ENCODE measurements at regions not wholly inside any gene's neighbourhood (a gene's known extent, or its start where the extent isn't known, plus 50 kb on each side); places are given as distances from the start of the nearest gene placed in this dataset.

DNA sequence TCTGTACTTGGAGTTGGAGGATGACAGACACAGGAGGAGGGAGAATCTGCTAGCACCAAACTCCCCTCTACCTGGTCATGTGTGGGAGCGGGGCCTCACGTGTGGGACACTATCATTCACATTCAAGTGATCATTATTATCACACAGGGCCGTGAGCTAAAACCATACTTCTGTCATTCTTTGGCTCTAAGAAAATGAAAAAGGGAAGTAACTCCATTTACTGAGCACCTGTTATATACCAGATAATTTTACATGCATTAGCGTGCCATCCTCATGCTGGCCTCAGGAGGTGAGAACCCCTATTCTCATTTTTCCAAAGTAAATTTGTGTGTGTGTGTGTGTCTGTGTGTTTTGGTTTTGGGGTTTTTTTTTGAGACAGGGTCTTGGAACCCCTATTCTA, 150.1 kb downstream of the GLI2 start:
- TF ChIP-seq TCF7L2 (IDR thresholded peaks at IDR 0.05; ENCODE audit: borderline replicate concordance, extremely low read depth, insufficient read depth, insufficient read length) (no peak), POLR2A (IDR thresholded peaks at IDR 0.05; ENCODE audit: borderline replicate concordance, extremely low read depth, insufficient read depth, insufficient read length) (no peak), RAD21 (IDR thresholded peaks at IDR 0.05; ENCODE audit: low read depth) (no peak), YY1 (IDR thresholded peaks at IDR 0.05; ENCODE audit: extremely low read depth, insufficient replicate concordance, low read depth, low read length) (no peak), EZH2 (IDR thresholded peaks at IDR 0.05) (no peak), CTCF (IDR thresholded peaks at IDR 0.05 in 2 of 3, conservative IDR thresholded peaks at IDR 0.05 in 1 of 3; ENCODE audit: borderline replicate concordance in 1 of 3, insufficient read depth in 1 of 3, low read depth in 2 of 3, low read length in 2 of 3) (no peak), CEBPB (IDR thresholded peaks at IDR 0.05; ENCODE audit: low read depth) (no peak), EGR1 (IDR thresholded peaks at IDR 0.05; ENCODE audit: low read depth) (no peak), MAX (IDR thresholded peaks at IDR 0.05) (no peak), EZH2phosphoT487 (IDR thresholded peaks at IDR 0.05; ENCODE audit: borderline replicate concordance) (no peak)
